Fibroblast of peridontal ligament (primary cell): ENCODE measurements at regions not wholly inside any gene's neighbourhood (a gene's known extent, or its start where the extent isn't known, plus 50 kb on each side); places are given as distances from the start of the nearest gene placed in this dataset.
A peak's percentile ranks its signal among the peaks of the same experiment; 100 is the strongest.

Experiments used
- DNase-seq: peaks from one replicate; pipeline ENCODE4 v3.0.0-alpha.2; 2010; ENCODE audit errors: extremely low read depth

- no peak for DNase-seq
These were observed 119.3 kb upstream of the PTPN1 start for GRCh38 chr20:50390685-50391443.

GRCh38 chr20:50391444-50392137 is 118.6 kb upstream of the PTPN1 start:
- no peak for DNase-seq

- DNase-seq = no peak
These were observed 117.9 kb upstream of the PTPN1 start for GRCh38 chr20:50392138-50392866.

- DNase-seq = no peak
These were observed 116.9 kb upstream of the PTPN1 start for GRCh38 chr20:50393242-50393641.

GRCh38 chr20:50393990-50394561 is 116.1 kb upstream of the PTPN1 start:
- no peak for DNase-seq

GRCh38 chr20:50394569-50394968 is 115.6 kb upstream of the PTPN1 start:
- no peak for DNase-seq

- DNase-seq = no peak
These were observed 114.9 kb upstream of the PTPN1 start for GRCh38 chr20:50395251-50395729.

- DNase-seq = no peak
These were observed 114.2 kb upstream of the PTPN1 start for GRCh38 chr20:50395914-50396488.

GRCh38 chr20:50396623-50397022 is 113.6 kb upstream of the PTPN1 start:
- DNase-seq = no peak

GRCh38 chr20:50397058-50397457 is 113.1 kb upstream of the PTPN1 start:
- no peak for DNase-seq

GRCh38 chr20:50398064-50398463 is 112.1 kb upstream of the PTPN1 start:
- no peak for DNase-seq

- no peak for DNase-seq
These were observed 111.7 kb upstream of the PTPN1 start for GRCh38 chr20:50398471-50398820.

- peak; percentile 30 for DNase-seq
These were observed 111.2 kb upstream of the PTPN1 start for GRCh38 chr20:50398821-50399554.

GRCh38 chr20:50399555-50399916 is 110.6 kb upstream of the PTPN1 start:
- no peak for DNase-seq

- no peak for DNase-seq
These were observed 110.1 kb upstream of the PTPN1 start for GRCh38 chr20:50399917-50400704.

GRCh38 chr20:50400705-50401586 is 109.2 kb upstream of the PTPN1 start:
- no peak for DNase-seq

GRCh38 chr20:50401587-50402418 is 108.4 kb upstream of the PTPN1 start:
- no peak for DNase-seq

GRCh38 chr20:50403565-50404418 is 106.4 kb upstream of the PTPN1 start:
- no peak for DNase-seq
